Breast epithelium (tissue), 3 donors: ENCODE measurements at regions not wholly inside any gene's neighbourhood (a gene's known extent, or its start where the extent isn't known, plus 50 kb on each side); places are given as distances from the start of the nearest gene placed in this dataset.

Source experiments
- CTCF ChIP-seq, 3 donors: fragments of 450-650 bp; IDR thresholded peaks; one replicate each; pipeline ENCODE4 v1.5.1; 2016 to 2017; ENCODE audit warnings: antibody characterized with exemption in 3 of 3, mild to moderate bottlenecking in 3 of 3, moderate library complexity in 3 of 3
- POLR2A ChIP-seq: fragments of 450-650 bp; IDR thresholded peaks from one replicate; pipeline ENCODE4 v1.6.1; 2016; ENCODE audit warnings: antibody characterized with exemption, mild to moderate bottlenecking, moderate library complexity

DNA sequence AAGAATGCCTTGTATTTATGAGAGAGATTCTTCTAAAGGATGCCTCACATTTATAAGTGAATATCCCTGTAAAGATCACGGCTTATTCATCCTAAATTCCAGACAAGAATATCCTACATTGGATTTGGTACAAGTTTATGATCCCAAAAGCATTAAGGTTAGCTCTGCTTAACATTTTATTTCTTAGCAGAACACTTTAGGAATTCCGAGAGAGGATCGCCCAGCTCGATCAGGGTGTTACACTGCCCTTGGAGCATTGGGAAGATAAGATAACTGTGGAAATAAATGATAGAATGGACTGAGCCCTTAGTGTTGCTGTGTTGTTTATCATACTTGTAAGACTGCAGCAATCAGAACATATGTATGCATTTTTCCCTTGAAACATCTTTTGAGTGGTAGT lies 223.0 kb upstream of the CDIN1 start:
- TF ChIP-seq CTCF (IDR thresholded peaks at IDR 0.05): no peak
- no peak for TF ChIP-seq POLR2A
